ENCODE measurements at regions not wholly inside any gene's neighbourhood (a gene's known extent, or its start where the extent isn't known, plus 50 kb on each side); places are given as distances from the start of the nearest gene placed in this dataset.

GRCh38 chr14:22164616-22165015 is 424.4 kb downstream of the DAD1 start (continued):
- TF ChIP-seq PBX3 (IDR thresholded peaks at IDR 0.05) (no peak), HOXB13 (CRISPR knock-in tag; IDR thresholded peaks at IDR 0.05; ENCODE audit: low read depth) (no peak), KDM5A (IDR thresholded peaks at IDR 0.05) (no peak), MAZ (IDR thresholded peaks at IDR 0.05; ENCODE audit: borderline replicate concordance, low read depth, low read length) (no peak), EHMT2 (IDR thresholded peaks at IDR 0.05; ENCODE audit: low read depth) (no peak), HOXB5 (CRISPR knock-in tag; IDR thresholded peaks at IDR 0.05) (no peak), JUN (IDR thresholded peaks at IDR 0.05) (no peak), HEYL (CRISPR knock-in tag; IDR thresholded peaks at IDR 0.05) (no peak), PHF8 (IDR thresholded peaks at IDR 0.05; ENCODE audit: borderline replicate concordance, low read depth) (no peak)

- no peak for DNase-seq (ENCODE audit: low read depth in 1 of 2, low spot score in 1 of 2)
- Histone ChIP-seq H3K4me2 (no peak overlapping the region), H3K27ac (no peak overlapping the region), H3K4me1 (no peaks in the 10 kb centered on the region), H3K9me3 (no peaks in the 10 kb centered on the region), H3K4me3 (no peak overlapping the region)
- CTCF ChIA-PET = interaction anchor here (0.7 to 0.9 kb wide), 2 partner anchors 16 to 192 kb away, joined by 3 to 4 read pairs; no protein-coding TSS in a partner anchor
- POLR2A ChIA-PET = no interaction called here
- no peak for ATAC-seq
- TF ChIP-seq NPAS2 (CRISPR knock-in tag; IDR thresholded peaks at IDR 0.05; ENCODE audit: borderline replicate concordance) = no peak
- no peak for TF ChIP-seq TFCP2L1 (CRISPR knock-in tag; IDR thresholded peaks at IDR 0.05)
- no peak for TF ChIP-seq MAX (IDR thresholded peaks at IDR 0.05)
- no peak for TF ChIP-seq PHF8 (IDR thresholded peaks at IDR 0.05; ENCODE audit: borderline replicate concordance, low read depth)
- no peak for TF ChIP-seq ATOH8 (CRISPR knock-in tag; IDR thresholded peaks at IDR 0.05; ENCODE audit: low read depth)
- 0 out of 5 replicates have a peak, but pooled peaks of 1 of the 2 experiments have one; percentile 4 for TF ChIP-seq RAD21 (conservative IDR thresholded peaks at IDR 0.05 in 1 of 2, IDR thresholded peaks at IDR 0.05 in 1 of 2)
- FAIRE-seq = no peak
These were observed 426.0 kb downstream of the DAD1 start for GRCh38 chr14:22163051-22163450.

- Histone ChIP-seq H3K4me2 (no peak overlapping the region), H3K9me3 (no peaks in the 10 kb centered on the region), H3K27ac (no peak overlapping the region), H3K4me1 (no peaks in the 10 kb centered on the region), H3K4me3 (no peak overlapping the region)
- DNase-seq (ENCODE audit: low read depth in 1 of 2, low spot score in 1 of 2) = no peak
- 7% methylated on average over 2 of the region's 2 CpGs for WGBS (ENCODE audit: missing lambda C conversion rate)
- no peak for TF ChIP-seq TFCP2L1 (CRISPR knock-in tag; IDR thresholded peaks at IDR 0.05)
- TF ChIP-seq ZFP36 (IDR thresholded peaks at IDR 0.05; ENCODE audit: borderline replicate concordance, partially characterized antibody) = no peak
- no peak for TF ChIP-seq USF2 (IDR thresholded peaks at IDR 0.05)
- TF ChIP-seq FOSB (CRISPR knock-in tag; IDR thresholded peaks at IDR 0.05) = no peak
- TF ChIP-seq JUN (IDR thresholded peaks at IDR 0.05) = no peak
- TF ChIP-seq BCL3 (IDR thresholded peaks at IDR 0.05) = no peak
- TF ChIP-seq HEYL (CRISPR knock-in tag; IDR thresholded peaks at IDR 0.05) = no peak
- TF ChIP-seq KDM1A (IDR thresholded peaks at IDR 0.05; ENCODE audit: low read depth) = no peak
- no peak for TF ChIP-seq NPAS2 (CRISPR knock-in tag; IDR thresholded peaks at IDR 0.05; ENCODE audit: borderline replicate concordance)
- TF ChIP-seq RAD21 (conservative IDR thresholded peaks at IDR 0.05 in 1 of 2, IDR thresholded peaks at IDR 0.05 in 1 of 2) = no peak
- no peak for TF ChIP-seq KDM5A (IDR thresholded peaks at IDR 0.05)
- no peak for TF ChIP-seq HMGXB4 (CRISPR knock-in tag; IDR thresholded peaks at IDR 0.05; ENCODE audit: borderline replicate concordance)
- TF ChIP-seq SREBF2 (IDR thresholded peaks at IDR 0.05) = no peak
- TF ChIP-seq CHD2 (IDR thresholded peaks at IDR 0.05; ENCODE audit: low read length, partially characterized antibody) = no peak
- no peak for TF ChIP-seq EHMT2 (IDR thresholded peaks at IDR 0.05; ENCODE audit: low read depth)
- TF ChIP-seq POLR2AphosphoS2 (conservative IDR thresholded peaks at IDR 0.05; ENCODE audit: low read length) = no peak
- no peak for TF ChIP-seq ZNF302 (CRISPR knock-in tag; IDR thresholded peaks at IDR 0.05)
- no peak for TF ChIP-seq ZSCAN20 (CRISPR knock-in tag; IDR thresholded peaks at IDR 0.05)
- TF ChIP-seq GATA3 (IDR thresholded peaks at IDR 0.05; ENCODE audit: borderline replicate concordance) = no peak
- no peak for TF ChIP-seq PHF8 (IDR thresholded peaks at IDR 0.05; ENCODE audit: borderline replicate concordance, low read depth)
- ChIA-PET POLR2A (no interaction called here), CTCF (no interaction called here)
- no peak for FAIRE-seq
- no peak for ATAC-seq
These were observed 429.1 kb downstream of the DAD1 start for GRCh38 chr14:22159957-22160356.
